ENCODE measurements at regions not wholly inside any gene's neighbourhood (a gene's known extent, or its start where the extent isn't known, plus 50 kb on each side); places are given as distances from the start of the nearest gene placed in this dataset.

- ATAC-seq: no peak
- FAIRE-seq: no peak
- Histone ChIP-seq H3K27me3 (no peaks in the 10 kb centered on the region), H3K4me3 (no peak overlapping the region), H3K9me3 (no peaks in the 10 kb centered on the region), H3K36me3 (no peaks in the 10 kb centered on the region), H3K27ac (no peak overlapping the region), H3K4me1 (no peaks in the 10 kb centered on the region)
- no peak for DNase-seq
- WGBS, 2 donors: 81 to 87% methylated on average over 16 of the region's 16 CpGs
- TF ChIP-seq, protein P1, sequence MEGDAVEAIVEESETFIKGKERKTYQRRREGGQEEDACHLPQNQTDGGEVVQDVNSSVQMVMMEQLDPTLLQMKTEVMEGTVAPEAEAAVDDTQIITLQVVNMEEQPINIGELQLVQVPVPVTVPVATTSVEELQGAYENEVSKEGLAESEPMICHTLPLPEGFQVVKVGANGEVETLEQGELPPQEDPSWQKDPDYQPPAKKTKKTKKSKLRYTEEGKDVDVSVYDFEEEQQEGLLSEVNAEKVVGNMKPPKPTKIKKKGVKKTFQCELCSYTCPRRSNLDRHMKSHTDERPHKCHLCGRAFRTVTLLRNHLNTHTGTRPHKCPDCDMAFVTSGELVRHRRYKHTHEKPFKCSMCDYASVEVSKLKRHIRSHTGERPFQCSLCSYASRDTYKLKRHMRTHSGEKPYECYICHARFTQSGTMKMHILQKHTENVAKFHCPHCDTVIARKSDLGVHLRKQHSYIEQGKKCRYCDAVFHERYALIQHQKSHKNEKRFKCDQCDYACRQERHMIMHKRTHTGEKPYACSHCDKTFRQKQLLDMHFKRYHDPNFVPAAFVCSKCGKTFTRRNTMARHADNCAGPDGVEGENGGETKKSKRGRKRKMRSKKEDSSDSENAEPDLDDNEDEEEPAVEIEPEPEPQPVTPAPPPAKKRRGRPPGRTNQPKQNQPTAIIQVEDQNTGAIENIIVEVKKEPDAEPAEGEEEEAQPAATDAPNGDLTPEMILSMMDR (IDR thresholded peaks at IDR 0.05): no peak
- intact Hi-C loops (cut with DNase I): no loop called here
Observed at GRCh38 chr3:72047221-72047871, 262.4 kb upstream of the PROK2 start.

GRCh38 chr3:72044231-72044855 is 259.4 kb upstream of the PROK2 start:
- H3K9me3 ChIP-seq: no peaks in the 10 kb centered on the region
- H3K27ac ChIP-seq: no peak overlapping the region
- TF ChIP-seq, protein P1 (IDR thresholded peaks at IDR 0.05): no peak
- no peaks in the 10 kb centered on the region for H3K36me3 ChIP-seq
- DNase-seq: no peak
- no peak for ATAC-seq
- intact Hi-C loops (cut with DNase I): no loop called here
- no peaks in the 10 kb centered on the region for H3K4me1 ChIP-seq
- no peak for FAIRE-seq
- no peaks in the 10 kb centered on the region for H3K27me3 ChIP-seq
- H3K4me3 ChIP-seq: no peak overlapping the region
- WGBS, 2 donors: 79 to 85% methylated on average over 7 of the region's 7 CpGs

DNA sequence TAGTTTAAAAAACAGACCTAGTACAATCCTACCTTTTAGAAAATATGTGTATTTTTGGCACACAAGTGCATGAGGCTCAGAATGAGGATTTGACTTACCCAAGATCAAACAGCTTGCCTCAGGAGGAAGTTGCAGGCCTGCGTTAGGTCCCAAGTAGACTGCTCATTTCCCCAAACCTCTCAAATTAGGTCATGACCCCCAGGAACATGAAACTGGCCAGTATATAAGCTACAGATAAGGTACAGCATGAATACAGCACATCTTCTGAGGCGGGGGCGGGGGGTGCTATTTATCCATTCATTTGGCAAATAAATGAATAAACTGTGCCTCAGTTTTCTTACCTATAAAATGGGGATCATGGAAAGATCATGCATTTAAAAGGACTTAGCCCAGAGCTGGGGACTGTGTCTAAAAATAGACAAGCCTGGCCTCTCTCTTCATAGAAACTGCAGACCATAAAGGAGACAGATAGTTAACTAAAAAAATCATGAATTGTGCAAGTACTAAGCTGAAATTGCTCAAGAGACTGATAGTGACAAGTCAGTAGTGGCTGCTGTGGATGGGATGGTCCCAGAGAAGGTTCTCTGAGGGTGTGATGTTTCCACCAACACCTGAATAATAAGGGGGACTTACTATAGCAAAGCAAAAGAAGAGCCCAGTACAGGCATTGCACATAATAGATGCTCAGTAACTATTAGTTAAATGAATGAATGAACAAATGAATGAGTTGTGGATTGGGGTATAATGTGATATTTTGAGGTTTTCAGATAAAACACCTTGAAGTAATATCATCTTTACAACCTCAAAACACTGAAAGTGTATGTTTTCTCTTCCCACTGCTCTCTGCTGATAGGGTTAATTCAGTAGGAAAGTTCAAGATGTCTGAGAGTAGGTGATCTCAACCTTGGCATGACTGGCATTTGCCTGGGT is 258.5 kb upstream of the PROK2 start:
- Histone ChIP-seq H3K9me3 (no peaks in the 10 kb centered on the region), H3K27ac (no peak overlapping the region), H3K4me1 (no peaks in the 10 kb centered on the region), H3K36me3 (no peaks in the 10 kb centered on the region), H3K4me3 (no peak overlapping the region), H3K27me3 (no peaks in the 10 kb centered on the region)
- WGBS, 2 donors: 85% methylated on average over 3 of the region's 3 CpGs
- FAIRE-seq: no peak
- ATAC-seq: peak in 2 of 4 donors; percentile 31 to 61
- intact Hi-C loops (cut with DNase I): no loop called here
- TF ChIP-seq, protein P1 (IDR thresholded peaks at IDR 0.05): no peak
- DNase-seq: no peak

DNA sequence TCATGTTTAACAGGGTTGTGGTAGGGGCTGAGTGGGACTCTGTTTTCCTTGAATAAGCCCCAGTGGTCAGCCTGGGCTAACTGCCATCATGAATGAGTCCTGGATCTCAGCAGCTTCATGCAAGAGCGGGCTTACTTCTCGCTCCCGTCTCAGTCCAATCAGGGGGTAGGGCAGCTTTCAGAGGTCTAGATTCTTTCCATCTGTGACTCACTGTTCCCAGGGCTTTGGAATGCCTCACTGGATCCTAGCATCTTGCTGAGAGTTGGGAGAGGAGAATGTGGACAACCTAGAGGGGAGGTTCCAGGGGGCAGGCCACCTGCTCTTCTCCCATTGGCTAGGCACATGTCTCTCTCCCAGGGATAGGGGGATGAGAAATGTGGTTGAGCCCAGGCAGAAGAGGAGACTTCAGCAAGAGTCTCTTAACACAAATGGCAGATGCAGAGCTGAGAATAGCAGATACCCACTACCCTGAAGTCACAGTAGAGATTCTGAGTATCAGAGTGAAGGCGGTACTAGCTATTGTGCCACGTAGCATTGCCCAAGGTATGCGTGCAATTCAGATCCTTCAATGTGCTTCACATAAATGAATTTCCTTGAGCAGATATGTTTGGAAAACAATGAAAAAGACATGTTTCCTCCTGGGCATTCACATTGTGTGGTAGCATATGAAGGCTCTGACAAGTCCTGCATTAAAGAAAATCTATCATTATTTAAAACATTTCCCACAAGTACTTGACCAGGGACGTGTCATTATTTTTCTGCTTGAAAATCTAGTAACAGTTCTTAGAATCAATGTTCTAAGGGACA is 257.7 kb upstream of the PROK2 start:
- 85 to 88% methylated on average over 7 of the region's 7 CpGs for WGBS, 2 donors
- intact Hi-C loops (cut with DNase I): no loop called here
- Histone ChIP-seq H3K27me3 (no peaks in the 10 kb centered on the region), H3K4me1 (no peaks in the 10 kb centered on the region), H3K36me3 (no peaks in the 10 kb centered on the region), H3K4me3 (no peak overlapping the region), H3K27ac (no peak overlapping the region), H3K9me3 (no peaks in the 10 kb centered on the region)
- FAIRE-seq: no peak
- TF ChIP-seq, protein P1 (IDR thresholded peaks at IDR 0.05): no peak
- no peak for ATAC-seq
- DNase-seq: no peak
